Common myeloid progenitor, CD34-positive (primary cell): ENCODE measurements at regions not wholly inside any gene's neighbourhood (a gene's known extent, or its start where the extent isn't known, plus 50 kb on each side); places are given as distances from the start of the nearest gene placed in this dataset.

Source experiments
- CTCF ChIA-PET: fragments of 350-600 bp; sonication (Branson Sonifier 250); formaldehyde crosslinking; loops from one replicate; lab custom pipeline; 2021; ENCODE audit warnings: antibody characterized with exemption; lab: Charles Lee
- POLR2A ChIA-PET: fragments of 350-600 bp; sonication (Branson Sonifier 250); formaldehyde crosslinking; loops from one replicate; lab custom pipeline; 2021; ENCODE audit warnings: antibody characterized with exemption; lab: Charles Lee
- DNase-seq, 3 donors: peaks; one replicate each; pipeline versions ENCODE4 v3.0.0 to v3.0.0-alpha.2; 2013
- H3K27ac ChIP-seq, 2 experiments: 1 replicate in 1 of 2; 2 replicates in 1 of 2; pipeline ENCODE4 v1.7.0; 2013; ENCODE audit warnings: inconsistent platforms in 2 of 2, low read length in 2 of 2, mild to moderate bottlenecking in 2 of 2, low read depth in 1 of 2, moderate library complexity in 1 of 2; ENCODE audit not compliant: severe bottlenecking in 2 of 2, insufficient read depth in 1 of 2, poor library complexity in 1 of 2
- H3K27me3 ChIP-seq, 5 experiments: replicated peaks in 2 of 5; 1 replicate in 3 of 5; 2 replicates in 2 of 5; pipeline versions ENCODE4 v1.6.1 to v1.7.0; 2013; ENCODE audit warnings: low read length in 4 of 5, mild to moderate bottlenecking in 2 of 5, moderate library complexity in 2 of 5, inconsistent platforms in 1 of 5; ENCODE audit not compliant: insufficient read depth in 5 of 5, control insufficient read depth in 4 of 5
- H3K36me3 ChIP-seq, 4 experiments: 1 replicate in 2 of 4; 2 replicates in 2 of 4; pipeline versions ENCODE4 v1.6.1 to v1.7.0; 2013; ENCODE audit warnings: low read length in 3 of 4, control low read depth in 1 of 4, mild to moderate bottlenecking in 1 of 4; ENCODE audit not compliant: control insufficient read depth in 4 of 4, insufficient read depth in 4 of 4
- H3K4me1 ChIP-seq, 4 experiments: 1 replicate in 3 of 4; 2 replicates in 1 of 4; pipeline versions ENCODE4 v1.6.1 to v1.7.1; 2013; ENCODE audit warnings: low read length in 3 of 4, mild to moderate bottlenecking in 3 of 4, control low read depth in 1 of 4, inconsistent platforms in 1 of 4, moderate library complexity in 1 of 4; ENCODE audit not compliant: control insufficient read depth in 4 of 4, insufficient read depth in 4 of 4; ENCODE audit errors: control extremely low read depth in 1 of 4
- H3K4me3 ChIP-seq, 7 experiments: 1 replicate in 4 of 7; 2 replicates in 3 of 7; pipeline versions ENCODE4 v1.5.1 to v1.7.0; 2013; ENCODE audit warnings: mild to moderate bottlenecking in 7 of 7, low read length in 6 of 7, moderate library complexity in 6 of 7, inconsistent platforms in 2 of 7, low read depth in 2 of 7, control low read depth in 1 of 7; ENCODE audit not compliant: insufficient read depth in 4 of 7, control insufficient read depth in 1 of 7; ENCODE audit errors: extremely low read depth in 1 of 7
- H3K9me3 ChIP-seq, 5 experiments: 1 replicate in 4 of 5; 2 replicates in 1 of 5; pipeline versions ENCODE4 v1.6.1 to v1.7.1; 2013; ENCODE audit warnings: low read length in 4 of 5, mild to moderate bottlenecking in 2 of 5, inconsistent platforms in 1 of 5, low read depth in 1 of 5, moderate library complexity in 1 of 5; ENCODE audit not compliant: control insufficient read depth in 4 of 5, insufficient read depth in 2 of 5; ENCODE audit errors: control extremely low read depth in 1 of 5
- WGBS: methylation state at CpG from one replicate; pipeline ENCODE4 v1.1.5; 2013; ENCODE audit not compliant: insufficient coverage; 5-methylcytosine and 5-hydroxymethylcytosine counted together

- no peaks in the 10 kb centered on the region for H3K36me3 ChIP-seq
- POLR2A ChIA-PET = no interaction called here
- CTCF ChIA-PET = no interaction called here
- no peaks in the 10 kb centered on the region for H3K4me1 ChIP-seq
- no peaks in the 10 kb centered on the region for H3K9me3 ChIP-seq
- no peaks in the 10 kb centered on the region for H3K27me3 ChIP-seq
- DNase-seq = no peak
- H3K4me3 ChIP-seq = no peak overlapping the region
- H3K27ac ChIP-seq = no peak overlapping the region
Observed at GRCh38 chr6:48057601-48058000, 53.4 kb downstream of the PTCHD4 start.

GRCh38 chr6:48048451-48049146 is 62.4 kb downstream of the PTCHD4 start:
- Histone ChIP-seq H3K27ac (no peak overlapping the region), H3K36me3 (no peaks in the 10 kb centered on the region), H3K4me3 (no peak overlapping the region), H3K9me3 (no peaks in the 10 kb centered on the region), H3K27me3 (no peaks in the 10 kb centered on the region), H3K4me1 (peaks cover 0 to 2% (median 0%) of the 10 kb centered on the region in 4 experiments)
- WGBS = 50% methylated on average over 1 of the region's 2 CpGs
- ChIA-PET CTCF (no interaction called here), POLR2A (no interaction called here)
- no peak for DNase-seq

- no peaks in the 10 kb centered on the region for H3K4me1 ChIP-seq
- ChIA-PET CTCF (no interaction called here), POLR2A (no interaction called here)
- H3K27me3 ChIP-seq = no peaks in the 10 kb centered on the region
- H3K27ac ChIP-seq = no peak overlapping the region
- no peak for DNase-seq
- WGBS = no CpG with 5 or more reads among the region's 2 CpGs
- no peak overlapping the region for H3K4me3 ChIP-seq
- no peaks in the 10 kb centered on the region for H3K36me3 ChIP-seq
- no peaks in the 10 kb centered on the region for H3K9me3 ChIP-seq
Observed at GRCh38 chr6:48041894-48042293, 69.1 kb downstream of the PTCHD4 start.

- WGBS = 100% methylated on average over 1 of the region's 4 CpGs
- CTCF ChIA-PET = interaction anchor here (1.0 kb wide), 1 partner anchor 15 kb away, joined by 3 read pairs; no protein-coding TSS in a partner anchor
- Histone ChIP-seq H3K4me3 (no peak overlapping the region), H3K27me3 (no peaks in the 10 kb centered on the region), H3K36me3 (no peaks in the 10 kb centered on the region), H3K9me3 (no peaks in the 10 kb centered on the region), H3K27ac (no peak overlapping the region), H3K4me1 (no peaks in the 10 kb centered on the region)
- DNase-seq = no peak
- POLR2A ChIA-PET = no interaction called here
Observed at GRCh38 chr6:48037946-48038345, 73.1 kb downstream of the PTCHD4 start.

DNA sequence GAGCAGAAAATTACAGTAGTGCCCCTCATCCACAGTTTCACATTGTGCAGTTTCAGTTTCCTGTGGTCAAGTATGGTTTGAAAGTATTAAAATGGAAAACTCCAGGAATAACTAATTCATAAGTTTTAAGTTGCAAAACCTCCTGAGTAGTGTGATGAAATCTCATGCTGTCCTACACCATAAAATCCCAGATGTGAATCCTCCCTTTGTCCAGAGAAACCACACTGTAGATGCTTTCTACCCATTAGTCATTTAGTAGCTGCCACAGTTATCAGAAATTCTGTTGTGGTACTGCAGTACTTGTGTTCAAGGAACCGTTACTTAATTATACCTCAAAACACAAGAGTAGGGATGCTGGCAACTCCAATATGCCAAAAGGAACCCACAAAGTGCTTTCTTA is 74.7 kb downstream of the PTCHD4 start:
- DNase-seq = no peak

DNA sequence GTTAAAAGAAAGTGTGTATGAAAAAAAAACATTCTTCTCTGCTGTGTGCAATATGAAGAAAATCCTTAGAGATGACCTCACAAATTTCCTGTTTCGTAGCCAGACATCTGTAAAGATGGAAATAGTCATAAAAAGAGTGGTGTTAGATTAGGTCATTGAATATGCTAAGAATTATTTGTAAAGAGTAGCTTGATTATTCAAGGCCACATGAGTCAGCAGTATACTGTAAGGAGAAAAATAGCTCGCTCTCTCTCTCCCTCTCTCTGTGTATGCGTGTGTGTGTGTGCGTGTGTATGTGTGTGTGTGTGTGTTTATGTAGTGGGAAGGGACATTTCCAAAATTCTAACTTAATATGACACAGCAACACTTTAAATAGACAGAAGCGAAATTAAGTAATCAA is 78.8 kb downstream of the PTCHD4 start:
- WGBS = 86% methylated on average over 1 of the region's 5 CpGs
- CTCF ChIA-PET = no interaction called here
- H3K9me3 ChIP-seq = no peaks in the 10 kb centered on the region

More for the DNA sequence above, 74.7 kb downstream of the PTCHD4 start:
- Histone ChIP-seq H3K4me3 (no peak overlapping the region), H3K27ac (no peak overlapping the region), H3K27me3 (no peaks in the 10 kb centered on the region), H3K36me3 (no peaks in the 10 kb centered on the region), H3K4me1 (no peaks in the 10 kb centered on the region), H3K9me3 (no peaks in the 10 kb centered on the region)
- no CpG with 5 or more reads among the region's 1 CpG for WGBS
- ChIA-PET POLR2A (no interaction called here), CTCF (no interaction called here)

DNA sequence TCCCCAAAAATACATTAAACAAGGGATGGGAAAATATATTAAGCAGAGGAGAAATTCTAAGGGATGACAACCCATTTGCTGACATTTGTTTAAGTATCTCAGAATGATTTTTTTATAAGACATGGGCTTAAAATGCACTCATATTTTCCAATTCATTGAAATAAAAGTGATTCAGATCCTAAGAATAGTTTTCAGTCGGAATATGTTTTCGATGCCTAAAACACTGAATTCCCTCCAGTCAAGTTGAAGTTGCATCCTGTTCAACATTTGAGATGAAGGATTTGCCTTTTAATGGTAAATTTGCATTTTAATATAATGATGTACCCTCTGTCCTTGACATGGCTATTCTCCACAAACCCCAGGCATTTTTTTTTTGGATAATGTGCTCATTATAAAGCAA is 79.3 kb downstream of the PTCHD4 start:
- Histone ChIP-seq H3K36me3 (no peaks in the 10 kb centered on the region), H3K4me3 (no peak overlapping the region), H3K4me1 (no peaks in the 10 kb centered on the region), H3K9me3 (no peaks in the 10 kb centered on the region), H3K27me3 (no peaks in the 10 kb centered on the region), H3K27ac (no peak overlapping the region)
- no CpG with 5 or more reads among the region's 2 CpGs for WGBS
- no peak for DNase-seq
- ChIA-PET CTCF (no interaction called here), POLR2A (no interaction called here)

More for the DNA sequence above, 78.8 kb downstream of the PTCHD4 start:
- Histone ChIP-seq H3K36me3 (no peaks in the 10 kb centered on the region), H3K4me3 (no peak overlapping the region), H3K4me1 (no peaks in the 10 kb centered on the region), H3K27me3 (no peaks in the 10 kb centered on the region), H3K27ac (no peak overlapping the region)
- POLR2A ChIA-PET = no interaction called here
- DNase-seq = peak in 1 of 3 donors; percentile 26
